GM21786 (cell line): ENCODE measurements at regions not wholly inside any gene's neighbourhood (a gene's known extent, or its start where the extent isn't known, plus 50 kb on each side); places are given as distances from the start of the nearest gene placed in this dataset.
"Not testable (repeated sequence)": the region's sequence is repeated elsewhere in the genome, so short reads cannot be mapped to it uniquely, and the experiment has no call there.

Experiments
- ATAC-seq: cut with Tn5 transposase; IDR thresholded peaks from one replicate; pipeline ENCODE4 v1.9.1; 2021; ENCODE audit not compliant: unreplicated experiment

DNA sequence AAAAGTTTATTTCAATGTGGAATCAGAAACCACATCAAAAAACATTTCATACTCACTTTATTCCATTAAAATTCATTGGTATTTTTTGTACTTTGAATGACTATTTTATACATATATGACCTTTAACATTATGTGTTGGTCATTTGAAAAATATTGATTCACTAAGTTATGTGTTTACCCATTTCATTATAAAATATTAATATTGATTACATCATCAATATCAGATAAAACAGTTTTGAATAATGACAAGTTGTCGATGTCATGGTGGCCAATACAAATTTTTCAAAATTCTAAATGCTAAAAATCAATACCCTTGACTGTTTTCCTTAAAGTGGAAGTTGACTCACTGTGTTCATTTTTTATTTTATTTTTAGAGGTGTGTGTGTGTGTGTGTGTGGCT, 239.7 kb upstream of the ROBO1 start:
- no peak for ATAC-seq

DNA sequence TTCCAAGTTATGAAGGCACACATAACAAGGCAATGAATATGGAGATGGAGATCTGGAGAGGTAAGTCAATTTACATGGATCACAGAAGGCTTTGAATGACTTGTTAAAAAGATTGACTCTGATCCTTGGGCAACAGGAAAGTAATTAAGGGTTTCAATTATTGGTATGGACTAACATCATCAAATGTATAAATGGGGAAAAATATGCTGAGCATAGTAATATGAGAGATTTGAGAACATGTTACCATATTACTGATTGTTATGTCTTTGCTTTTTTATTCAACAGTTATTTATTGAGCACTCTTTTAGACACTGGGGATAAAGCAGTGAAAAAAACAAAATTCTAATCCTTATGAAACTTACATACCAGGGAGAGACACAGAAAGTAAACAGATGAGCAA, 238.5 kb upstream of the ROBO1 start:
- ATAC-seq = no peak

DNA sequence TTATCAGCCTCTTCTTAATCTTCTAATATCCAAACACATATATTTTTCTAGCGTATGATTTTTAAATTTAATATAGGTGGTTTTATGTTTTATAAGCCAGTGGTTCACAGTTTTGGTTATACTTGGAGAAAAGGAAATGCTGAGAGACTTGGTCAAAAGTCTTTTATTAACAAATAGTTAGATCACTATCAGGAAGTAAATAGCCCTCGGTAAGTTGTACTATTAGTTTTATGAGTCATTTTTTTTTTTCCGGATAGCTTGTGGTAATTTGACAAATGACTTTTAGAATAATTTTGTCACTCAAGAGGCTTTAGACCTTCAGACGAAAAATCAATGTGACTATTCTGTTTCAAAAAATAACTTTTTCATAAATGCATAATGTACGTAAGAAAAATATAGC, 232.2 kb upstream of the ROBO1 start:
- ATAC-seq = no peak

DNA sequence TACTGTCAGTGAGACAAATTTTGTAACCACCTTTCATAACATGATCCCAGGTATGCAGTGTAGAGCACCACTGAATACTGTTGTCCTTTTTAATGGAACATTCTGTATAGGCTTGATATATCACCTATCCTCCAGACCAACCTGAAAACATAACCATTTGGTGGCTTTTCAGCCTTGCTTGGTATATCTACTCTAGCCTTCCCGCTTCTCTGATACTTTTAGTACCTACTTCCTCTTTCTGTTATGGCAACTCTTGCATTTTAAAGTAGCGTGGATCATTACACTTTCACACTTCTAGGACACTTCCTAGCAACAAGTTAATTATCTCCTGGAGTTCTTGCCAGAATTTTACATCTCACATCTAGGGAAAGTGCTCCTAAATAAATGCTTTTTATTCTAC, 226.6 kb upstream of the ROBO1 start:
- no peak for ATAC-seq

DNA sequence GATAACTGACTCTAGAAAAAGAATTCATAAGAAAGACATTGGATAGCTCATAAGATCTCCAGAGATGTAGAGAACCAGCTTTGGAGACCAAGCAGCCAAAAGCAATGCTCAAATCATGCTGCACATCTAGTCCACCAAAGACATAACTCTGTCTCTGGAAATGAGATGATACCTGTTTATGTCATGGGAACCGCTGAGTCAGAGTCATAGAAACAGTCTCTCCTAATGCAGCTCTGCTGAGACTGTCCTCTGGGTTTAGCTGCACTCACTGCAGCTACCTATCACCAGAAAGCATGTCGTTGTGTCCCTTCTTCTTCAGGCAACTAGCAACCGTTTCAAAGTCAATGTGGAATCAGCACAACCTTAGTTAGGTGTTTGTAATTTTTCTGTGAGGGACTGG, 218.5 kb upstream of the ROBO1 start:
- no peak for ATAC-seq

DNA sequence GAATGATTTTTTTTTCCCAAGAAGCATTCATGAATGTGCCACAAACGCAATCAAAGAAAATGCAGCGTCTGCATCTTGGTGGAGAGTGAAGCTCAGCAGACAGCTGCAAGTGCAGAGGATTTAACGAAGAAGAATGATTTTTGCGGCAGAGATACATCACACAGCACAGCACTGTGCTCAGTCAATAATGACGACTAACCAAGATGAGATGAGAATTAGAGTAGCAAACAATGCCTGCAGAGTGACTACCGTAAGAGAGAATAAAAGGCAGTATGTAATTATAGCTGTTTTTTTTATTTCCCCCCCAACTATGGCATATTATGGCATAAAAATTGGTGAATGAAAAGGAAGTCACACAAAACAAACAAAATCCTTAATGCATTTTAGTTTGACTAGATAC, 218.0 kb upstream of the ROBO1 start:
- ATAC-seq = no peak

DNA sequence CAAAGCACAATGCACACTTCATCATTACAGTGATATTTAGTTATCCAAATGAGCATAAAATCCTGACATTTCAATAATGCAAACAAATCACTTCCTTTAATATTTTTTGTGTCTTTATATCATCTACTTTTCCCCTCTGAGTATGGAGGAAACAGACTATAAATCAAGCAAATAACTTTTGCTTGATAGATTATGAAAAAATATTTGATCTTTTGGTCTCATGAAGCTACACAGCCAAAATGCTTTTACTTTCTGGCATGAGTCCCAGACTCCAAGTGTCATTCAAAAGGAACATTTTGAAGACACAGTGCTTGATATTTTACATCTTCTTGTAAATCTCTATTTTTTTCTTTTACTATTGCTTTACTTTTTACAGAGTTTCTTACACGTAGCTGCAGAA, 215.3 kb upstream of the ROBO1 start:
- no peak for ATAC-seq

DNA sequence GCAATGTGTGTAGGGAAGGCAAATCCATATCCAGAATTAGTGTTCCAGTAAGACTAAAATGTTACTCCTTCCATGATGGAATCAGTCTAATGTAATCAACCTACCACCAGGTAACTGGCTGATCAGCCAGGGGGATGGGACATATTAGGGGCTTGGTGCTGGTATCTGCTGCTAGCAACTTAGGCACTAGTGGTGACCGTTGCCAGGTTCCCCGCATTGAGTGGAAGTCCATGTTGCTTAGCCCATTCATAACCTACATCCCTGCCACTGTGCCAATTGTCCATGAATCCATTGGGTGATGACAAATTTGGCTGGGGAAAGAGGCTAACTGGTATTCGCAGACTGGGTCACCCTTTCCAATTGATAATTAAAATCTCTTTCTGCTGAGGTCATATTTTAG, 212.2 kb upstream of the ROBO1 start:
- no peak for ATAC-seq

DNA sequence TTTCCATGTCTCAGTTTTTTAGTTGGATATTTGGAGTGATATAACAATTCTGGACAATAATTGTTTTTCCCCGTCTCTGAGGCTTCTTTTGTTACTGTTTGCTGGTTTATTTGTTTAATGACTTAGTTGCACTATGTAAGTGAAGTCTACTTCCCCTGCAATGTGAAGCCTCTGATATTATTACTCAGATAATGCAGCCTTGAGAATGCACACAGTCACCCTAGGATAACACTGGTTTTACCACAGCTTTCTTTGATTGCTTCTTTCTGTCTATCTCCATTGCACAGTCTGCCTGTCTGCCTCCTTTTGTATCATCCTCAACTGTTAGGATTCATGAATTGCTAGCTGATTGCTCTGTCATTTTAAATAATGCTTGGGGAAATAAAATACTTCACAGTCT, 208.7 kb upstream of the ROBO1 start:
- ATAC-seq = no peak

DNA sequence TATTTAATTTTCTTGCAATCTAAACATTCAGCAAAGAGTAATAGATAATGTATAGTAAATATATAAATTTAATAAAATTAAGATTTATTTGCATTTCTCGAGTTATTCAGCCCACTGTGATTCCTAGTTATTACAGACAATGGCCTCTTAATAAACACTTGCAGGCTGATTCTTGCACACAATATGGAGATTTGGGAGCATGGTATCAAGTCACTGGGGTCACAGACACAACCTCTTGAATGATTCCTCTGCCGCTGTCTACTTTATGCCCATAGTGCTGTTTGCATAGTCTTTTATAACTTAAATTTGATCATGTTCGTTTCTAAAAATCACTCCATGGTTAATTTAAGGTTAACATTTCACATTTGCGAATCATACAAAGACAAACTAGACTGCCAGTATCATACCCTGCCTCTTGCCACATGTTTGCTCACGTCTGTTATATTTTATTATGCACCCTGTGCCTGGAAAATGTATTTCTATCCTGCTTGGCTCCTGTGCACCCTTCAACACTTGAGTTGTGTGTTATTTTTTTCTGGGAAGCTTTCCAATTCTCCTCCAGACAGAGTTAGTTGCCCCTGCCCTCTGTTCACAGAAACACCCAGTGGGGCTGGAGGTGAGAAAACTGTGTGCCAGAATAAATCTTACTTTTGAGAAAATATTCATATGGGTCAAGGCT, 206.3 kb upstream of the ROBO1 start:
- no peak for ATAC-seq

DNA sequence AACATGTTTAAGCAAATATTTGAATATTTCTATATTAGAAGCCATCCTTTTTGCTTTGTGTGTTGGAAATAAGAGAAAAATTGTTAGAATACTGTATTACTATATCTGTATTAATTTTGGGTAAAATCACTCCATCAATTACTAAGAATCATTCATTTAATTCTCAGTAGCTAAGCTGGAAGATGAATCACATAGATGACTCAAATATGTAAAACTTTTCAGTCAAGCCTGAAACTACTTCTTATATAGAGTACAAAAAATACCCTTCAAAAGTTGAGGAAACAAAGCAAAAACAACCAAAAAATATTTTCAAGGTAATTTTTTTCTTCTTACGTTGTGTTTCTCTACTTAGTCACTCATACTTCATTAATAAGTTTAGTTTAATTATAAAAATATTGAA, 205.7 kb upstream of the ROBO1 start:
- no peak for ATAC-seq

DNA sequence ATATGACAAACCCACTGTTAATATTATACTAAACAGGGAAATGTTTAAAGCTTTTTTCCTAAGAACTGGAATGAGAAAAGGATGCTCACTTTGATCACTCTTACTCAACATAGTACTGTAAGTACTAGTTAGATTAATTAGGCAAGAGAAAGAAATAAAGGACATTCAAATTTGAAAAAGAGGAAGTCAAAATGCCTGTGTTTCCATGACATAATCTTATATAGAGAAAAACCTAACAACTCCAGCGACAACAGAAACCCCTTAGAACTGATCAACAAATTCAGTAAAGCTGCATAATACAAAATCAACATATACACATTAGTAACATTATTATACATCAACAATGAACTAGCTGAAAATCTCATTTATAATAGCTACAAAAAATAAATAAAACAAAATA, 200.6 kb upstream of the ROBO1 start:
- ATAC-seq = no peak

DNA sequence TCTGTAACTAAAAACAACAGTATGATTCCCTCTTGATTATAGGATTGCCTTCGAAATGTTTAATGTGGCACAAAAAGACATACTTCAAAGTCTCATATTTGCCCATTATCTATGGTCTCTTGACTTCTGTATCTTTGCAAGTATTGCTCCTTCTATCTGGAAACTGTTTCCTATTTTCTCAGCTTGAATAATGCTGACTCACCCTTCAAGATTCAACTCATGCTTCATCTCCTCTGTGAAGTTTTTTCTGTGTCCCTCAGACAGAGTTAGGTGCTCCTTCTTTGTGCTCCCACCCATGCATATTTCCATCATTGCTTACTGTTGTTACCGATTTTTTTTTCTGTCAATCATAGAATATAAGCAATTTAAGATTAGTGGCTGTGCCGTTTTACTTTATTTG, 192.8 kb upstream of the ROBO1 start:
- ATAC-seq = no peak

DNA sequence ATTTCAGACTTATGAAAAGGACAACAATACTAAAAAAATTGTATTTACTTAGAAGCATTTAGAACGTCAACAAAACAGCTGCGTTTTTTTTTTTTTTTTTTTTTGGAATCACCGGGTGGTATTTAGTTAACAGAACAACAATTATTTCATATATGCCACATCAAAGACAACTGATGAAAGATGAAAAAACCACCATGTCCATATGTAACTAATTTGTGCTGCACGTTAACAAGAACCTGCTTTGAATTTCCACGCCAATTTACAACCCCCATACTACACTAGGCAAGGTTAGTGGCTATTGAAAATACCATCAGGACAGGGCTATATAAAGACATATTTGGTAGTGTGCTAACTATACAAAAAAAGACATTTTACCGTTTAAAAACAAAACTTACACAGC, 189.3 kb upstream of the ROBO1 start:
- ATAC-seq = no peak

DNA sequence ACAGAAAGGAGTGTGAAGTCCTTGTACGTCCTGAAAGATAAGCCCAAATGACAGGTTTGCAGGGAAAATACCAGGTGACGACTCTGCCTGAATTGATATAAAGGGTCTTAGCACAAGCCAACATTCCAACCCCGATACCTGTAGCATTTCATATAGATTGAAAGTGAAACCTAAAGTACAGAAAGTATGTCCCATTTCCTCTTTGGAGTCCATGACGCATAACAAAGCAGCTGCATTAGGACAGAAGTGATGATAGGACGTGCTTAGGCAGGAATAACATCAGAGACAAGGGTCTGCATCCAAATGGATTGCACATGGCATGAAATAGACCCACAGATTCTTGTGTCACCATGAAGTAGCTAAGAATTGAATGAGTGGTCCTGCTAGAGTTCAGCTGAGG, 187.0 kb upstream of the ROBO1 start:
- no peak for ATAC-seq

DNA sequence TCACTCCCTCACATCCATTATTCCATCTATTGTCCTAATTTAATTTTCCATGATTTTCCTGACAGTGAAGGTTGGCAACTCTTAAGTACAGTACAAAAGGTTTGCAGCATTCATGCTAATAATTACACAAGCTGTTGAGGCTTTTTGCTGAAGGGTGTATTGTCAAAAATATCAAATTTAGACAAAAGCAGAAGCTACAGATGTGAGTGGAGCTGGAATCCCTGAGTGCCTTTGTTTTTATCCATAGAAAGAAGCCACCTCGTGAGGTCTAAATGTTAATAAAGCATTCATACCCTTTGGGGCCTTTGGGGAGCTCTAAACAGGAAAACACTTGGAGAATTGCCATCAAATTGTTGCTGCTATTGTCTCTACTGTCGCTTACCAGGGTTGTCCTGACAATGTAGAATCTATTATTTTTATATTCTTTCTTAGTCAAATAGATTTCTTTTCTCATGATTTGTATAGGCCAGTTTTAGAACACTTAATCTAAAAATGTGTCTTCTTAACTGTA, 185.8 kb upstream of the ROBO1 start:
- no peak for ATAC-seq

DNA sequence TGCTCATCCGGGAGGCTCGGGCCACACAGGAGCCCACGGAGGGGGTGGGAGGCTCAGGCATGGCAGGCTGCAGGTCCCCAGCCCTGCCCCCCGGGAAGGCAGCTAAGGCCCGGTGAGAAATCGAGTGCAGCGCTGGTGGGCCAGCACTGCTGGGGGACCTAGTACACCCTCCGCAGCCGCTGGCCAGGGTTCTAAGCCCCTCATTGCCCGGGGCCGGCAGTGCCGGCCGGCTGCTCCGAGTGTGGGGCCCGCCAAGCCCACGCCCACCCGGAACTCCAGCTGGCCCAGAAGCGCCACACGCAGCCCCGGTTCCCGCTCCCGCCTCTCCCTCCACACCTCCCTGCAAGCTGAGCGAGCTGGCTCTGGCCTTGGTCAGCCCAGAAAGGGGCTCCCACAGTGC, 183.6 kb upstream of the ROBO1 start:
- not testable (repeated sequence) for ATAC-seq

DNA sequence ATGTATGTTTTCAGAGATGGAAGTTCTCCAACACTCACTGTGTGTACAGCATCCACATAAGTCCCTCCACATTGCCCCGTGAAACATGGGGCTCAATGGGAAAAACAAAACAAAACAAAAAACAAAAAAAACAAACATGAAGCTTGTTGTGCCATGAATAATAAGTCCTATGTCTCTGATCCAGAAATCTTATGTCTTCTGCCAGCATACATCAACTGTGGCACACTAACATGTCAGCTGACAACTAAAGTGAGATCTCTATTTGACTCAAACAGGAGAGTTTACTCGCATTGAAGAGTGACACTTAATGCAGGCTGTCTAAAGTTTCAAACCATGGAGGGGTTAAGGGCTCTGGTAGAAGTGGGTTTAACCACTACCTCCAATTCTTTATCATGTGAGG, 180.2 kb upstream of the ROBO1 start:
- no peak for ATAC-seq

DNA sequence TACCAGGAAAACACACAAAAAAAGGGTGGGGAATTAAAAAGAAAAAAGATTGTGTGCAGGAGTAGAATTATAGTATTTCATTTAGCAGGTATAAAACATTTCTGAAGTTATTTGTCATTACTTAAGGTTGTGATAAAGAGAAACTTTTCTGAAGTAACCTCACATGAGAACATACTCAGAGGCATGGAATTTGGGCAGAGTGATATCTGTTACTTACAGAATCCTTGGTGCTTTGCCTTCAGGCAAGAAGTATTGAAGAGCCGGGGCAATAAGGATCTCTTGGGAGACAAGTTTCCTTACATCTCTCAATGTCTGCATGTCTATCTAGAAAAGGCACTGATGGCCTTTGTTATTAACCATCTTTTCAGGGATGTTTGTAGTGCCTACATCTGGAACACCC, 179.7 kb upstream of the ROBO1 start:
- ATAC-seq = no peak

DNA sequence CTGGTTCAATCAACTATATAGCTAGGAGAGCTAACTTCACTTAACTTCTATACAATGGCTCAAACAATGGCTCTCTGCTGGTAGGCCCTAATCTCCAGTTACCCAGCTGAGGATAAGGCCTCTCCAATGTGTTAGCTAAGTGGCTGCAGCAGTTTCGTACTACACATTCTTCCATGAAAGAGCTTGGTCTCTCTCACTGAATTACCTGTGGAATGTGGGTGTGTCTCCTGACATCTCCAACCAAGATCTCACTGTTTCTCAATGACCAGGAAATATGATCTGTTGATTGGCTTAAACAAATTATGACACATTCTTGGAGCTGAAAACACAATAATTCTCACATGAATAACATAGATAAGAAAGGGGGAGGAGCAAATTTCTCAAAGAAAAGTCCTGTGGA, 169.8 kb upstream of the ROBO1 start:
- no peak for ATAC-seq

DNA sequence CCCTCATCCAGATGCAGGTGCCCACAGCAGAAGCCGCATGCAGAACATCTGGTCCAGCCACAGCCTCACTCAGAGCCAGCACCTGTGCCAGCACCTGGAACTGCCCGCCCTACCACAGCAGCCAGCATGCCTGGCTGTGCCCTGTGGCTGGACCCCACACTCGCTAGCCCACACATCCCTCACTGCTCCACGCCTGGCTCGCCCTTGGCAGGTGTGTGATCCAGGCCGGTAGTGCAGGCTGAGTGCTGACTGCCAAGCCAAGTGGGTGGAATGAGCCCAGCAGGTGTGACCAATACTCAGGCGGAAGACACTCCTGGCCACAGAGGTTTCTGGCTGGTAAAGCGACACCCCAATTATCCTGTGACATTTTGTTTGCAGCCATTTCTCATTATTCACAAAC, 162.4 kb upstream of the ROBO1 start:
- no peak for ATAC-seq

DNA sequence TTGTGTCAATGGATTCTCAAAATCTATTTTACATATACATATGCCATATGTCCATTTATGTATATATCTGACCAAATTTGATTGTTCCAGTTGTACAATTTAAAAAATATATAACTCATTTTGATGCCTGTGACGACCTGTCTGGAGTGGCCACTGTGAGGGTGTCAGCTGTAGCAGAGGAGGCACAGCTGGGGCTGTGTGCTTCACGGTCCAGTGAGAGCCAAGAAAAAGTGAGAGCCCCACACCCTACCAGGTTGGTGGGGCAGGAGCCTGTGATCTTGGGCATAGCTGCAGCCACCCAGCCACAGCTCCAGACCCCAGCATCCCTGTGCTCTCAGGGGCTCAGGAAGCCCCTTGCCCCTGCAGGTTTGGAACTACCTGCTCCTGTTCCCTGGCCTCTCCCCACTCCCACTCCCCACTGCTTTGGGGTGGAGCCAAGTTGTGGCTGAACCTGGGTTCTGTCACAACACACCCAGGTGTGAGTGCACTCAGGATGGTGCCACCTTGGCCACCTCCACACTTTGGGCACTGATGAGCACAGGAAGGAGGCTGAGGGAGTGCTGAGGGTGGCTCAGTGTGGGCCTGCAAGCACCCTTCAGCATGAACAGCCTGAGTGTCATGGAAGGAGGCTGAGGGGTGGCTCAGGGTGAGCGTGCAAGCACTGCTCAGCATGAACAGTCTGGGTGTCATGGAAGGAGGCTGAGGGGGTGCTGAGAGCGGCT, 161.1 kb upstream of the ROBO1 start:
- no peak for ATAC-seq

DNA sequence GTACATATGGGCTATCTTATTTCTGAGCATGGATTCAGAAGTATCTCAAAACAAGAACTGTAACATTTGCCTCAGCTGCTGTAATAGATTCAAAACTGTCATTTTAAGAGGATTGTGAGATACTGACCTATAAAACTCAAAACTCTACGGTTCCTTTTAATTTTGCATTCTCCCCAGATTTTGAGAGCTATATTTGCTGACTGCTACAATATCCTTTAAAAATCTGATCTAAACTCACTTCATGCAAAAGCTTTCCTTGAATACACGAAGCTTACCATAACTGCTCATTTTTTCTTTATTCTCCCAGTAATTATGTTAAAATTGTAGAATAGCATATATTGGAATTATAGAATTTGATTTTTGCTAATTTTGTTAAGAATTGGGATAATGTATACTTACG, 158.7 kb upstream of the ROBO1 start:
- ATAC-seq = no peak
